GM18498 (cell line): ENCODE measurements at regions not wholly inside any gene's neighbourhood (a gene's known extent, or its start where the extent isn't known, plus 50 kb on each side); places are given as distances from the start of the nearest gene placed in this dataset.
"Not testable (repeated sequence)": the region's sequence is repeated elsewhere in the genome, so short reads cannot be mapped to it uniquely, and the experiment has no call there.

Experiments used
- ATAC-seq: cut with Tn5 transposase; IDR thresholded peaks from one replicate; pipeline ENCODE4 v1.9.1; 2021; ENCODE audit warnings: mild to moderate bottlenecking, moderate library complexity; ENCODE audit not compliant: unreplicated experiment

GRCh38 chr1:168825129-168825528, 96.1 kb upstream of the DPT start:
- no peak for ATAC-seq

GRCh38 chr1:168825820-168826219, 96.8 kb upstream of the DPT start:
- ATAC-seq, result no peak

- ATAC-seq, result no peak
Measured at GRCh38 chr1:168826269-168826668, 97.3 kb upstream of the DPT start.

GRCh38 chr1:168827557-168827956, 98.6 kb upstream of the DPT start:
- no peak for ATAC-seq

- no peak for ATAC-seq
Measured at GRCh38 chr1:168829876-168830275, 100.9 kb upstream of the DPT start.

GRCh38 chr1:168830562-168830961, 101.6 kb upstream of the DPT start:
- ATAC-seq, result no peak

GRCh38 chr1:168832661-168833060, 103.7 kb upstream of the DPT start:
- ATAC-seq, result no peak

- no peak for ATAC-seq
Measured at GRCh38 chr1:168833362-168833761, 104.4 kb upstream of the DPT start.

GRCh38 chr1:168833801-168834224, 104.8 kb upstream of the DPT start:
- ATAC-seq, result no peak

GRCh38 chr1:168834225-168834872, 105.3 kb upstream of the DPT start:
- ATAC-seq, result no peak

- no peak for ATAC-seq
Measured at GRCh38 chr1:168835176-168835575, 106.2 kb upstream of the DPT start.

GRCh38 chr1:168835791-168836190, 106.8 kb upstream of the DPT start:
- no peak for ATAC-seq

GRCh38 chr1:168836469-168836868, 107.5 kb upstream of the DPT start:
- no peak for ATAC-seq

GRCh38 chr1:168837230-168837629, 108.2 kb upstream of the DPT start:
- ATAC-seq, result not testable (repeated sequence)

GRCh38 chr1:168842306-168842705, 113.3 kb upstream of the DPT start:
- ATAC-seq, result no peak

GRCh38 chr1:168842916-168843315, 113.9 kb upstream of the DPT start:
- no peak for ATAC-seq

GRCh38 chr1:168843401-168843800, 114.4 kb upstream of the DPT start:
- ATAC-seq, result no peak

GRCh38 chr1:168843950-168844349, 114.9 kb upstream of the DPT start:
- ATAC-seq, result no peak

GRCh38 chr1:168845140-168845539, 116.1 kb upstream of the DPT start:
- ATAC-seq, result no peak

- no peak for ATAC-seq
Measured at GRCh38 chr1:168848051-168848450, 119.0 kb upstream of the DPT start.

GRCh38 chr1:168861421-168862004, 132.5 kb upstream of the DPT start:
- ATAC-seq, result no peak

GRCh38 chr1:168863772-168864171, 134.8 kb upstream of the DPT start:
- ATAC-seq, result no peak

GRCh38 chr1:168864266-168864665, 135.3 kb upstream of the DPT start:
- no peak for ATAC-seq
